Heart left ventricle (tissue), 13 donors: ENCODE measurements at regions not wholly inside any gene's neighbourhood (a gene's known extent, or its start where the extent isn't known, plus 50 kb on each side); places are given as distances from the start of the nearest gene placed in this dataset.

Source experiments
- POLR2A ChIP-seq, 2 donors: fragments of 450-650 bp; IDR thresholded peaks; one replicate each; pipeline ENCODE4 v1.6.1; 2017; ENCODE audit warnings: antibody characterized with exemption in 2 of 2, mild to moderate bottlenecking in 2 of 2, moderate library complexity in 2 of 2
- TF ChIP-seq, protein P1 (sequence below), 12 donors: fragments of 200-600 bp; sonication (generic) in 4 of 12; IDR thresholded peaks; one replicate each; pipeline versions ENCODE4 v1.5.0 to v1.8.0; 2018 to 2022; ENCODE audit warnings: antibody characterized with exemption in 12 of 12, mild to moderate bottlenecking in 5 of 12
- donor health status: ischemic (EF 13 %, LVEDD 7.1; RV severe dilation, severe dysfunction).
- donor health status: DM: no; HTN: yes; CAD: no.
- donor health status: DM: no; HTN: no; CAD: no.
- donor health status: ischemic (EF 25% LVEDD 6.9; RV normal size, moderate dysfunction).
- donor health status: ischemic (EF 25% LVEDD 5.7; RV mildly dilated, moderate dysfunction).
- donor health status: ischemic (EF 35%, LVEDD 5.7; RV mildly dilated, moderate dysfunction).
- donor health status: nonischemic (EF 11% LVEDD 7.7; RV severe dilation, severe dysfunction).
- donor health status: DM: yes; HTN: yes; CAD: no.
- donor health status: PGD.
- donor health status: ischemic (EF 29% LVEDD 5.4; RV normal size, mild dysfunction).
- donor health status: nonischemic (EF 23%, LVEDD 6.1; RV moderate dilation, normal function).

GRCh38 chr5:174204535-174205313 is 159.2 kb downstream of the NSG2 start:
- no peak for TF ChIP-seq POLR2A (IDR thresholded peaks at IDR 0.05)
- TF ChIP-seq, protein P1, sequence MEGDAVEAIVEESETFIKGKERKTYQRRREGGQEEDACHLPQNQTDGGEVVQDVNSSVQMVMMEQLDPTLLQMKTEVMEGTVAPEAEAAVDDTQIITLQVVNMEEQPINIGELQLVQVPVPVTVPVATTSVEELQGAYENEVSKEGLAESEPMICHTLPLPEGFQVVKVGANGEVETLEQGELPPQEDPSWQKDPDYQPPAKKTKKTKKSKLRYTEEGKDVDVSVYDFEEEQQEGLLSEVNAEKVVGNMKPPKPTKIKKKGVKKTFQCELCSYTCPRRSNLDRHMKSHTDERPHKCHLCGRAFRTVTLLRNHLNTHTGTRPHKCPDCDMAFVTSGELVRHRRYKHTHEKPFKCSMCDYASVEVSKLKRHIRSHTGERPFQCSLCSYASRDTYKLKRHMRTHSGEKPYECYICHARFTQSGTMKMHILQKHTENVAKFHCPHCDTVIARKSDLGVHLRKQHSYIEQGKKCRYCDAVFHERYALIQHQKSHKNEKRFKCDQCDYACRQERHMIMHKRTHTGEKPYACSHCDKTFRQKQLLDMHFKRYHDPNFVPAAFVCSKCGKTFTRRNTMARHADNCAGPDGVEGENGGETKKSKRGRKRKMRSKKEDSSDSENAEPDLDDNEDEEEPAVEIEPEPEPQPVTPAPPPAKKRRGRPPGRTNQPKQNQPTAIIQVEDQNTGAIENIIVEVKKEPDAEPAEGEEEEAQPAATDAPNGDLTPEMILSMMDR (IDR thresholded peaks at IDR 0.05): no peak
